NCI-H1694 (cell line): ENCODE measurements at regions not wholly inside any gene's neighbourhood (a gene's known extent, or its start where the extent isn't known, plus 50 kb on each side); places are given as distances from the start of the nearest gene placed in this dataset.
"Not testable (repeated sequence)": the region's sequence is repeated elsewhere in the genome, so short reads cannot be mapped to it uniquely, and the experiment has no call there.

ENCODE experiments used
- DNase-seq: peaks from one replicate; lab custom pipeline; 2025; lab: John Stamatoyannopoulos, UW

DNA sequence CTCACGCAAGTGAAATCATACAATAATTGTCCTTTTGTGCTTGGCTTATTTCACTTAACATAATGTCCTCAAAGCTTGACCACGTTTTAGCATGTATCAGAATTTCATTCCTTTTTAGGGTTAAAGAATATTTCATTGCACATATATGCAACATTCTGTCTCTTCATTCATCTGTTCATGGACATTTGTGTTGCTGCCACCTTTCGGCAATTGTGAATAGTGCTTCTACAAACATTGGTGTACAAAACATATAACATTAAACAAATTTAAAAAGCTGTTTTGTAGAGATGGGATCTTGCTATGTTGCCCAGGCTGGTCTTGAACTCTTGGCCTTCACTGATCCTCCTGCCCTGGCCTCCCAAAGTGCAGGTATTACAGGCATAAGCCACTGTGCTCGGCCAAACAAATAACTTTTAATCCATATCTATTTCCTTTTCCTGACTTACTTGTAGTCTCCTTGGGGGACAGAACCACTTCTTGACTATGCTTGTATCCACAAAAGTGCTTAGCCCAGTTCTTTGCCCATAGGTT lies 209.3 kb downstream of the SLC4A3 start:
- DNase-seq: peak; percentile 56

DNA sequence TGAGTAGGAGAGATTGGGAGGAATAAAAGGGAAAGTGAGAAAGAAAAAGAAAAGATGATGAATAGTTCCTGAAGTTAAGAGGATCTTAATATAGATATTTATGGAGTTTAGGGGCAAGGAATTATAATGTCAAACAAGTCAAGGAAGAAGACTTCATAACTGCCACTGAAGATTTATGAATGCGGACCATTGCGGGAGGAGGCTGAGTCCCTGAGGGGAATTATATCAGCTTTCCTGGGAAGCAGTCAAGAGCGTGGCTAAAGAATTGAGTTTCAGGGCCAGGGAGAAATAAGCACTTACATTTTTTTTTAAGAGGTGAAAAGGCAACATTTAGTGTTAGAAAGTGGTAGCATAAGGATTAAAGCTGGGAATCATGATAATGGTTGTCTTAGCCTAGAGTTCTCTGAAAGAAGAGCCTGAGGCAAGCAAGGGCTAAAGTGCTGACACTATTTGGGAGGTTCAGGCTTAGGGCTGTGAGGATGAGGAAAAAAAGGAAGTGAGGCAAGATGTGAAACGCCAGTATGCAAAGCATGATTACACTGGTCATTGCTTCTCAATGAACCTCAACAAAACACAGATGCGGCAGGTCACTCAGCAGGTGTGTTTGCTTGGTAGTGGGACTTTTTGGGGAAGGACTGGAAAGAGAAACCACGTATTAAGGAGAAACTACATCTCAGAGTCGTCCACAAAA lies 217.1 kb downstream of the SLC4A3 start:
- no peak for DNase-seq

DNA sequence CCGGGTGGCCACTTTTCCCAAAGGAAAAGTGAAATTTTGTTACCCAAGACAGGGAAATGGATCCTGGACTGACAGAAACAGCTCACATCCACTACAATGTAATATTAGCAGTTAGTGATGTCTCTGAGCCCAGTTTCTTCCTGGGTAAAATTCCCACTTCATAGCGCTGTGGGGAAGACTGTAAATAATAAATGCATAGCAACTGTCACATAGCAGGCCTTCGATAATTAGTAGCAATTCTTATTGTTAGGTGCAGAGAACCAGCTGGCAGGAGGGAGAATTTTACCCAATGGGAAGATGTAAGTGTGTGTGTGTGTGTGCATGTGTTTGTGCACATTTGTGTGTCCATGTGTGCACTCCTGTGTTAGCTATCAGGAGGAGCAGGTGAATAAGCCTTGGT lies 221.5 kb downstream of the SLC4A3 start:
- DNase-seq: no peak

DNA sequence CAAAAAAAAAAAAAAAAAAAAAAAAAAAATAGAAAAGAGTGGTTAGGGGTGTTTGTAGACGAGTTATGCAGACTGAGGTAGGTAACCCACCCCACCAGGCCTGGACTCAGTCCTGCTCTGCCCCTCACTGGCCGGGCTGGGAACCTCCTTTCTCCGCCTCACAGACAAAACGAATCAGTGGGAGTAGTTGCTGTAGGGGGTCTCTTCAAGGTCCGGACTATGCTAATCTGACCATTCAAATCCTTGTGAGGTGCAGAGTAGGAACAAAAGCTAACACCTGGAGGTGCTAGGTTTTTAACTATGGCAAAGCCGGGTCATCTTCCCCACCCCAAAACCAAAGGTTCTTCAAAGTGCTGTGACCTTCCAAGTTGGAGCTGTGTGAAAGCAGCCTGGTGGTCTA lies 223.7 kb downstream of the SLC4A3 start:
- DNase-seq: no peak

DNA sequence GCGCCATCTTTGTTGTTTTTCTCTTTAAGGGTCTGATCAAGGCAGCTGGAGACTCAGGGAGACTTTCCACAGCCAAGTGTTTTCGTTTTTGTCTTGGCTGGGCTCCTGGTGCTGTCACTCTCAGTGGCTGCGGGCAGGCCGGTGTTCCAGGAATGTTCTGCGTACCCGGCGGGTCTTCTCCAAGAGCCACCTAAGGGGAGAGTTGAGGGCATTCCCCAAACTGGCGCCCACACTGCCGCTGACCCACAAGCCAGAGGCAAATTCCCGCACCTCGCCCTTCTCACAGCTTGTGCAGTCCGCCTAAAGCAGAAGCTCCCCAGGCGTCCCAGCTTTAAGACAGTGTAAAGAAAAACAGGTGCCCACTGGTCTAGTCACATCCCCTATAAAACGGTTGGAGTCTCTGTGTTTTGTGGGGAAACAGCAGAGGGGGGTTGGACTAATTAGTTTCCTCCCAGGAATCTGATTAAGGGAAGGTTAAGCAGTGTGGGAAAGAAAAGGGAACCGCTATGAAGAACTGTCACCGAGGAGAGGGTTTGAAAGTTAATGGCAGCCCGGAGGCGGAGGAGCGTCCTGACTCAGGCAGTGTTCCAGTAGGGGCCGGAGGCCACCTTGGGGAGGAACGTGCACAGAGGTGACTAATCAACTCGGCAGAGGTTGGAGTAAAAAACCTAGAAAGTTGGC lies 224.5 kb downstream of the SLC4A3 start:
- DNase-seq: no peak

DNA sequence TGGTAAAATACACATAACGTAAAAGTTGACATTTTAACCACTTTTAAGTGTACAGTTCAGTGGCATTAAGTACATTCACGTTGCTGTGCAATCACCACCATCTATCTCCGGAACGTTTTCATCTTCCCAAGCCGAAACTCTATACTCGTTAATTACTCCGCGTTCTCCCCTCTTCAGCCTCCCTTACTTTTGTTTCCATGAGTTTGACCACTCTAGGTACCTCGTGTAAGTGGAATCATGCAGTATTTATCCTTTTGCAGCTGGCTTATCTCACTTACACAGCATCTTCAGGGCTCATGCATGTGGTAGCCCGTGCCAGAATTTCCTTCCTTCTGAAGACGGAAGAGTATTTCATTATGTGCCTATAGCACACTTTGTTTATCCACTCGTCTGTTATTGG lies 225.2 kb downstream of the SLC4A3 start:
- DNase-seq: no peak

DNA sequence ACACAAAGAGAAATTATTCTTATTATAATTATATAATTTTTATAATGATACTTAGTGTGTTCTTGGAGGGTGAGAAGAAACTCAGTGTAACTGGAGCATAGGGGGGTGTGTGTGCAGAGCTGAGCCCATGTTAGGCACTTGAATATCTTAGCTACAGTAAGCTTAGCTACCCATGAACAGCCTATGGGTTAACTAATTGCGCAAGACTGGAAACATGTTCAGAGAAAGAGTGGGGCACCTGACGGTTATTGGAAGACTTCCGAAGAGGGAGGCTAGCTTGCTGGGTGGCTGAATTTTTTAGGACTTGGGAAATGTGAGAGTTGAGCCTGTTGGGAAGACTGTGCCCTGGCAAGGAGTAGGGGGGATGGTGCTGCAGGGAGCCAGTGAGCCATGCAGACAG lies 229.2 kb downstream of the SLC4A3 start:
- DNase-seq: no peak

DNA sequence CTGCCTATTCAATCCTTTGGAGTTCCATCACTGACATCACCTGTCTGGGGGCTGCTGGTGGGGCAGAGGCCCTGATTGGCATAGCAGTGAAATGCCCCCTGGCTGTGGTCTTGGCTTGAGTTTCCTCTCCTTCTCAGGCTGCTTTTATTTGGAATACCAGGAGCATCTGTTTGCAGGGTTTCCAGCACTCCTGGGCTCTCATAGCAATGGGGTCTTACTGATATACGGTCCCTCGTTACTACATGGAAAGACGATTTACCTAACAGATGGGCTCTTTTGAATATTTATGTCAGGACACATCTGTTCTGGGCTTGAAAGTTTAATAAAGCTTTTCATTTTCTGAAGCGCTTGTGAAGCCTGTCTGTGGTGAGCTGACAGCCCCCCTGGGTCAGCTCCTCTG lies 230.3 kb downstream of the SLC4A3 start:
- peak; percentile 85 for DNase-seq

DNA sequence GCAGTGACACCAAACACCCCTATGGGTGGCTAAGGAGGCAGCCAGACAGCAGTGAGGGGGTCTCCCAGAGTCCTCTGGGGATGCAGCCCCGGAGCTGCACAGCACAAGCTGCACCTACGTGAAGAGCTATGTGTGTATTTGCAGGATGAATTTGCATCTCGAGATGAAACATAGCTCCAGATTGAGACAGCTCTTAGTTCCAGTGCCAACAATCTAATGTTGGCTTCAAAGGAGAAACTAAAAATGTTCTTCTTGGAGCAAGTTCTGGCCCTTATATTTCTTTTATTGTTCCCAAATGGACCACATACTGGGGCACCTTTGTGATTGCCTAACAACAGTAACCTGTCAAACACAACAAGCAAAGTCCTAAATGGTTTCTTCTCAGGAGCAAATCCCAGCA lies 233.9 kb downstream of the SLC4A3 start:
- DNase-seq: no peak

DNA sequence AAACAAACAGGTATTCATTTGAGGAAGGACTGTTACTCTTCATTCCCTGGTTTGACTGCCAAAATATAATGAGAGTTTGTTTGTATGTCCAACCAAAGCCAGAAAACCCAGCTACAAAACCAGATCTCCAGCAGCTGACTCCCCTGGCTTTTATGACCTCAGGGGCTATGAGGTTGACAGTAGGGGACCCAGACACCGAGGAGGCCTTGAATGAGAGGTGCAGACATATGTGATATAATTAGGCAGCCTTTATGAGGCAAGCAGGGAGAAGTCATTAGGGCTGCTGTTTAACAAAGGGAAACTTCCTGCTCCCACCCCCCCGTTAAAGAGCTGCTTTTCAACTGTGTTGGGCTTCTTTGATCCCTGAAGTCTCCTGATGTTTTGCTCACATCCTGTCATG lies 236.7 kb downstream of the SLC4A3 start:
- DNase-seq: no peak

DNA sequence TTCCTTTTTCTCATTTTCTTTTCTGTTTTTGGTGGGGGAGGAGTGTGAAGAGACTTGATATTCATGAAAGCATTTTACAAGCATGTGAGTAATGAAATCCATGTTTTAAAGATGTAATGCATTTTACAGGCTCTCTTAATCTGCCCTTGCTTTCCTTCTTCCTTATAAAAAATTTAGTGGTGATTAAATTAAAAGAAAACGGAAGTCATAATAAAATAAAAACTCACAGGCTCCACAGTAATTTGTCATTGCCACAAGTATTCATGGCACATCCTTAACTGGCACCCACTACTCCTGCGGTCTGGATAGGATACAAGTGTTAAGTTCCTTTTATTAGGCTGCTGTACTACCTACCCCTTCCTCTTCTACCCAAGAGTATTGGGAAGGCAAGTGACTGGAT lies 241.2 kb downstream of the SLC4A3 start:
- no peak for DNase-seq

DNA sequence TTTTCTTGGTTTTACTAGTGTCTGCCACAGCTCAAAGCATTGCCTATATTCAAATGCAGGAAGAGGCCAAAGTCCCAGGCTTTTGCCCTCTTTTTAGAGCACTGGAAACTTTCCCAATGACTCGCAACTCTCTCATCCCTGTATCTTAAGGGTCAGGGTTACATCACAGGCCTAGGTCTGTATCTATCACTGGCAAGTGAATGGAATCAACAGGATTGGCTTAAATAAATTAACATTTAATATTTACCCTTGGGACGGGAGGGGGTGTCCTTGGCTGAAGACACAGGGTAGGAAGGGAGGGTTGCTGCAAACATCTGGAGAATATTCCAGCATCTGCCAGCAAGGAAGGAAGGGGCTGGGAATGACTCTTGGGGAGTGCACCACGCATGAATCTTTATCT lies 242.6 kb downstream of the SLC4A3 start:
- no peak for DNase-seq

DNA sequence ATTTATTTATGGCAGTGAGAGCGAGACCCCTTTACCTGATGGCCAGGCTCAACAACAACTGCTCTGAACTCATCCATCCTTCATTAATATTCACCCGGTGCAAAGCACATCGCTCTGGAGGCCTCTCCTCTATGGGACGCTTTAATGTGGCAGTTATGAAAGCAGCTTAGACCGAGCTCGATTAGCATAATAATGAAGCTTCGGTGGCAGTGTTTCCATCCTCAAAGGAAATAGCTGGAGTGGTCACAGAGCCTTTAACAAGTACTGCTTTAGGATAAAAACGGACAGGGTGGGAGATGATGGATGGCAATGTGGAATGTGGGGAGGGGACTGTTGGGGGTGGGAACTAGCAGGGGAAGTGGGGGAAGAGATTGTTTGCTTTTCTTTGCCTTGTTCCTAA lies 243.9 kb downstream of the SLC4A3 start:
- DNase-seq: no peak

DNA sequence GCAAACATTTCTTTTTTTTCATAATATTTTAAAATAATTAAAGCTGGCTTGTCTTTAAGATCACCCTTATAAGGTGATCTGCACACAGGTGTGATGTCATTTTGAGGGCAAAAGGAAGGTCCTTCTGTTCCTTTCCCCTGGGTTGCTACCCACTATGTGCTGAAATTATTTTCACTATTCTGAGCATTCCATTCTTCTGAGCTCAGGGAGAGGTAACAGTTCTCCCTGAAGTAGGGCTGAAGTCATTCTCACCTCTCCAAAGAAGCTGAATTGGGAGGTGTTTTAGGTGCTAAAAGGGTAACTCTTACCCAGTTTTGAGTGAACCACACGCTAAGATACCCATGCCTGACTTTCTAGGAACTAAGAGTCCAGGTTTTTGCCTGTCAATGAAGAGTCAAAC lies 247.6 kb downstream of the SLC4A3 start:
- no peak for DNase-seq

DNA sequence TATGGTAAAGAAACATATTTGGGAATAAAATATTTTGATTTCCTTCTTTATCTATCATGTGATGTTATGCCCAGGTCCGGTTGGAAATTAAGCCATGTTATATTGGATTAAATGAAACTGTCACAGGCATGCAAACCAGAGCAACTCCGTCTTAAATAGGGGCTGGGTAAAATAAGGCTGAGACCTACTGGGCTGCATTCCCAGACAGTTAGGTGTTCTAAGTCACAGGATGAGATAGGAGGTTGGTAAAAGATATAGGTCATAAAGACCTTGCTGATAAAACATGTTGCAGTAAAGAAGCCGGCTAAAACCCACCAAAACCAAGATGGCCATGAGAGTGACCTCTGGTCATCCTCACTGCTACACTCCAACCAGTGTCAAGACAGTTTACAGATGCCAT lies 248.6 kb downstream of the SLC4A3 start:
- not testable (repeated sequence) for DNase-seq

DNA sequence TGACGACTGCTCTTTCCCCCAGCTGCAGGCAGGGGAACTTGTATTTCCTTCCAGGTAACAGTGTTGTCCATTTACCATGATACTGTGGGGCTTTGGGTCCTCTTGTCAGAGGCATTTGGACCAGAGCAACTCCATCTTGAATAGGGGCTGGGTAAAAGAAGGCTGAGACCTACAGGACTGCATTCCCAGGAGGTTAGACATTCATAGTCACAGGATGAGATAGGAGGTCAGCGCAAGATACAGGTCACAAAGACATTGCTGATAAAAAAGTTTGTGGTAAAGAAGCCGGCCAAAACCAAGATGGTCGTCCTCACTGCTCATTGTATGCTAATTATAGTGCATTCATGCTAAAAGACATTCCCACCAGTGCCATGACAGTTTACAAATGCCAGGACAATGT lies 249.5 kb downstream of the SLC4A3 start:
- no peak for DNase-seq

DNA sequence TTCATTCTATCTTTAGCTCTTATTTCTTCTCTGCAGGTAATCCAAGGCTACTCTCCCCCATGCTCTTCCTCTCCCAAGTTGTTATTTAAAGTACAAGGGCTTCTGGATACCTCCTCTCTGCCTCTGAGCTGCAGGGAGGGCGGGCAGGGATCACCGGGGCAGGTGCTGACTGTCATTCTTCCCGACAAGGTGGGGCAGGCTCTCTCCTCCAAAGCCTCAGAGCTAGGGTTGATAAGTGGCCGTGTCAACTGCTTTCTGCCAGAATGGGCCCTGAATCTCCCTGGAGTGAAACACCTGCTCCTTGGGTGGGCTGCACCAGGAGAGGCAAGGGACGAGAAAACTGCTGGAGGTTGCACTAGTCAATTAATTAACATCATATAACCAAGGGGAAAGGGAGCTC lies 250.3 kb downstream of the SLC4A3 start:
- no peak for DNase-seq

DNA sequence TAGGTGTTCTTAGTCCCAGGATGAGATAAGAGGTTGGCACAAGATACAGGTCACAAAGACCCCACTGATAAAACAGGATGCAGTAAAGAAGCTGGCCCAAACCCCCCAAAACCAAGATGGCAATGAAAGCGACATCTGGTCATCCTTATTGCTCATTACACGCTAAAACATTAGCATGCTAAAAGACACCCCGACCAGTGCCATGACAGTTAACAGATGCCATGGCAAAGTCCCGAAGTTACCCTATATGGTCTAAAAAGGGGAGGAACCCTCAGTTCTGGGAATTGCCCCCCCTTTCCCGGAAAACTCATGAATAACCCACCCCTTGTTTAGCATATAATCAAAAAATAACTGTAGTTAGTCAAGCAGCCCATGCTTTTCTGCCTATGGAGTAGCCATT lies 251.1 kb downstream of the SLC4A3 start:
- no peak for DNase-seq

DNA sequence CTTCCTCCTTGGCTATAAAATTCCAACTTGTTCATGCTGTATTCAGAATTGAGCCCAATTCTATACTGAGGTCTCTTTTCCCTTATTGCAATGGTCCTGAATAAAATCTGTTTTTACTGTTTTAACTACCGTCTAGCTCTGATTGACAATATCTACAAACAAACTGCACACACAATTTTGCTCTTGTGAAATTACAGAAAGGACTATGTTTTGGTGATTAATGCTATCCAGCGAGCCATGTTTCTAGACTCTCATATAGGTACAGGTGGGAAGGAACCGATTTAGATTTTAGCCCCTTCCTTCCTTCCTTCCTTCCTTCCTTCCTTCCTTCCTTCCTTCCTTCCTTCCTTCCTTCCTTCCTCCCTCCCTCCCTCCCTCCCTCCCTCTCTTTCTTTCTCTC lies 254.4 kb downstream of the SLC4A3 start:
- no peak for DNase-seq

DNA sequence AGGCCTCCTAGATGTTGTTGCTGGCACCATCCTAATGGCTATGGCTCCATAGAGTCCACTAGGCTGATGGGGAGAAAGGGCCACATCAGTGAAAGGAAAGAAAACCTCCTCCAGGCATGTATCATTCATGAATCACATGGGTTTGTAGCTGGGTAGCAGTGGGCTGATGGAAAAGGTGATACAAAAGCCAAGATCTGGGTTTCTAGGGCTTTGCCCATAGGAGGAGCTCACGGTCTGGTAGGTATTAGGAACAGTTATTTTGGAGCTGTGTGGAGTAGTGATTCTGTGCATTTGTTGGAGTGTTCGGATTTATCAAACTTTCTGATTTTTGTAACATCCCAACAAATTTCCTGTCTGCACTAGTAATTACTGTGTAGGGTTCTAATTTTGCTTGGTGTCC lies 259.2 kb downstream of the SLC4A3 start:
- DNase-seq: no peak

DNA sequence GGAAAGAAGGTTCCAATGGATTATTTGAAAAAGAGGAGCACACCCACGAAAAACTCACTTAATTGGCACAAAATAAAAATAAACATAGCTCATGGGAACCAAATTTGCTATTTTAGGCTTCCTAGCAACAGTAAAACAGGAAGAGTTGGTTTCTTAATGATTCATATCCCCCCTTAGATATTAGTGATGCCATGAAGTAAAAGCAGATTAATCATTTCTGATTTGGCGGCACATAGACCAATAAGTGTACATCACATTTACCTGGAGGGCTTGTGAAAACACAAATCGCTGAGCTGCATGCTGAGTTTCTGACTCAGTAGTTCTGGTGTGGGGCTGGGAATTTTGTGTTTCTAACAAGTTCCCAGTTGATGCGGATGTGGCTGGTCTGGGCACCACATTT lies 260.4 kb downstream of the SLC4A3 start:
- no peak for DNase-seq

DNA sequence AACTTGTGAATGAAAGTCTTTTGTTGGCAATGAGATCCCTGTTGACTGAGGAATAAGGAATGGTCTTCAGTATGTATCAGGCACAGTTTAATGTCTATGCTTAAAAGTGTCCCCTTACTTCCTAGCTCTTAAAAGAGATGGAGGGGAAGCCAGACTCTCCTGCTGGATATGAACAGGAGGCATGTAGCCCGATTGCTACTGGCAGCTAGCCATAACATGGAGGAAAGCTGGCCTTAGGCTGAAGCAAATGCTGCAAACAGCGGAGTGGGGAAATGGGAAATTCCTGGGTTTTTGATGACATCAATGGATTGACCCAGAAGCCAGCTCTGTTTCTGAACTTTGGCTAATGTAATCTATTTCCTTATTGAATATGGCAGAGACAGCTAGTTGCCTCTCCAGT lies 266.1 kb downstream of the SLC4A3 start:
- no peak for DNase-seq

DNA sequence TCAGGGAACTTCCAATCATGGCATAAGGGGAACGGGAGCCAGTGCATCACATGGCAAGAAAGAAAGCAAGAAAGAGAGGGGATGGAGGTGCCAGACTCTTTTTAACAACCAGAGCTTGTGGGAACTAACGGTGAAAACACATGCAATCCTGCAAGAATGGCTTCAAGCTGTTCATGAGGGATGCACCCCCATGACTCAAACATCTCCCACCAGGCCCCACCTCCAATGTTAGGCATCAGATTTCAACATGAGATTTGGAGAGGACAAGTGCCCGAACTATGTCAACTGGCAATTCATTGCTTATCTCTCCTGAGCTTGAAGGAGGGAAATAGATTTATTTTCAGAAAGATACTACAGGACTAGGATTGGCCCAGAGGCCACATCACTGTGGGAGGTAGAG lies 270.0 kb downstream of the SLC4A3 start:
- DNase-seq: no peak

DNA sequence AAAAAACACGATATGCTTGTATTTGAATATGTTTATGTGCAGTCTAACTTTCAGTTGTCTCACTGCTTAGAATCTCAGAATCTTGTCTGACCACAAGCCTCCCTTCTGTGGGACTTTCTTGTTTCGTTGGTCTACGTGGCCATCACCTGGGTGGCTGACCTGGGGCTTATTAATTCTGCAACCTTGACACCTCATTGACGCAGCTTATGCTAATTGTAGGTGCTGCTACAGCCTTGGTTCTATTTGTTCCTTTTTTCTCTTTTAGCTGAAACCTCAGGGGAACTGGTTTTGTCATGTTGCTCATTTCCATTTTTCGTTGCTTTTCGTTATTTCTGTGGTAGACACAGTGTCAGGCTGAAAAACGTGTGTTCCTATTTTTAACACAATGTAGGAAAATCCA lies 273.7 kb downstream of the SLC4A3 start:
- no peak for DNase-seq
